Inferior parietal cortex (tissue), 1 donor: ENCODE measurements at regions not wholly inside any gene's neighbourhood (a gene's known extent, or its start where the extent isn't known, plus 50 kb on each side); places are given as distances from the start of the nearest gene placed in this dataset.

ENCODE experiments used
- DNase-seq: peaks from one replicate; pipeline ENCODE4 v3.0.0-alpha.2; 2016; ENCODE audit errors: extremely low spot score

- no peak for DNase-seq
Observed at GRCh38 chr18:22847392-22847791, 85.7 kb upstream of the RBBP8 start.

GRCh38 chr18:22847867-22848451, 85.2 kb upstream of the RBBP8 start:
- DNase-seq = no peak

GRCh38 chr18:22848615-22849014, 84.5 kb upstream of the RBBP8 start:
- no peak for DNase-seq

- no peak for DNase-seq
Observed at GRCh38 chr18:22856870-22857269, 76.3 kb upstream of the RBBP8 start.

- no peak for DNase-seq
Observed at GRCh38 chr18:22858121-22858520, 75.0 kb upstream of the RBBP8 start.

- DNase-seq = no peak
Observed at GRCh38 chr18:22860807-22861206, 72.3 kb upstream of the RBBP8 start.

GRCh38 chr18:22865354-22866116, 67.6 kb upstream of the RBBP8 start:
- no peak for DNase-seq

GRCh38 chr18:22868831-22869230, 64.3 kb upstream of the RBBP8 start:
- DNase-seq = no peak

- no peak for DNase-seq
Observed at GRCh38 chr18:22871809-22872525, 61.2 kb upstream of the RBBP8 start.

- no peak for DNase-seq
Observed at GRCh38 chr18:22872900-22873537, 60.1 kb upstream of the RBBP8 start.

- no peak for DNase-seq
Observed at GRCh38 chr18:22879293-22879692, 53.8 kb upstream of the RBBP8 start.

- no peak for DNase-seq
Observed at GRCh38 chr18:22882084-22882483, 51.0 kb upstream of the RBBP8 start.

GRCh38 chr18:22883179-22883578, 49.9 kb upstream of the RBBP8 start:
- no peak for DNase-seq
